SK-N-DZ (cell line): ENCODE measurements at regions not wholly inside any gene's neighbourhood (a gene's known extent, or its start where the extent isn't known, plus 50 kb on each side); places are given as distances from the start of the nearest gene placed in this dataset.
"Not testable (repeated sequence)": the region's sequence is repeated elsewhere in the genome, so short reads cannot be mapped to it uniquely, and the experiment has no call there.

ENCODE experiments used
- DNase-seq: peaks from one replicate; pipeline ENCODE4 v3.0.0-alpha.2; 2015; ENCODE audit warnings: low spot score

GRCh38 chr6:153564803-153565202 lies 433.7 kb upstream of the RGS17 start:
- DNase-seq = no peak

GRCh38 chr6:153563001-153563400 lies 431.9 kb upstream of the RGS17 start:
- DNase-seq = no peak

- peak; percentile 26 for DNase-seq
These were observed 422.5 kb upstream of the RGS17 start for GRCh38 chr6:153553627-153554026.

GRCh38 chr6:153539602-153540001 lies 408.5 kb upstream of the RGS17 start:
- DNase-seq = no peak

- DNase-seq = peak; percentile 25
These were observed 407.4 kb upstream of the RGS17 start for GRCh38 chr6:153538491-153538890.

GRCh38 chr6:153537422-153537821 lies 406.3 kb upstream of the RGS17 start:
- DNase-seq = no peak

GRCh38 chr6:153526479-153526878 lies 395.4 kb upstream of the RGS17 start:
- DNase-seq = no peak

- no peak for DNase-seq
These were observed 394.9 kb upstream of the RGS17 start for GRCh38 chr6:153525998-153526397.

GRCh38 chr6:153523390-153523789 lies 392.3 kb upstream of the RGS17 start:
- DNase-seq = no peak

- DNase-seq = peak; percentile 40
These were observed 380.9 kb upstream of the RGS17 start for GRCh38 chr6:153511896-153512496.

GRCh38 chr6:153503810-153504209 lies 372.7 kb upstream of the RGS17 start:
- peak; percentile 15 for DNase-seq

- DNase-seq = no peak
These were observed 362.4 kb upstream of the RGS17 start for GRCh38 chr6:153493501-153493900.

GRCh38 chr6:153489479-153489878 lies 358.4 kb upstream of the RGS17 start:
- peak; percentile 85 for DNase-seq

GRCh38 chr6:153488267-153488666 lies 357.2 kb upstream of the RGS17 start:
- no peak for DNase-seq

- peak; percentile 51 for DNase-seq
These were observed 354.0 kb upstream of the RGS17 start for GRCh38 chr6:153485072-153485471.

- no peak for DNase-seq
These were observed 353.0 kb upstream of the RGS17 start for GRCh38 chr6:153484056-153484455.

GRCh38 chr6:153476243-153476642 lies 345.2 kb upstream of the RGS17 start:
- DNase-seq = no peak

- DNase-seq = no peak
These were observed 334.0 kb upstream of the RGS17 start for GRCh38 chr6:153465050-153465449.

- DNase-seq = no peak
These were observed 318.2 kb upstream of the RGS17 start for GRCh38 chr6:153449279-153449678.

GRCh38 chr6:153442749-153443148 lies 311.7 kb upstream of the RGS17 start:
- DNase-seq = not testable (repeated sequence)

- no peak for DNase-seq
These were observed 311.0 kb upstream of the RGS17 start for GRCh38 chr6:153442096-153442495.

GRCh38 chr6:153437193-153437592 lies 306.1 kb upstream of the RGS17 start:
- DNase-seq = no peak

GRCh38 chr6:153436351-153436750 lies 305.3 kb upstream of the RGS17 start:
- no peak for DNase-seq

GRCh38 chr6:153435787-153436186 lies 304.7 kb upstream of the RGS17 start:
- DNase-seq = no peak
